Kidney glomerular epithelial cell (primary cell): ENCODE measurements at regions not wholly inside any gene's neighbourhood (a gene's known extent, or its start where the extent isn't known, plus 50 kb on each side); places are given as distances from the start of the nearest gene placed in this dataset.
A peak's percentile ranks its signal among the peaks of the same experiment; 100 is the strongest.
"Not testable (repeated sequence)": the region's sequence is repeated elsewhere in the genome, so short reads cannot be mapped to it uniquely, and the experiment has no call there.

Experiments
- DNase-seq: peaks from one replicate; lab custom pipeline; 2025; lab: John Stamatoyannopoulos, UW

DNA sequence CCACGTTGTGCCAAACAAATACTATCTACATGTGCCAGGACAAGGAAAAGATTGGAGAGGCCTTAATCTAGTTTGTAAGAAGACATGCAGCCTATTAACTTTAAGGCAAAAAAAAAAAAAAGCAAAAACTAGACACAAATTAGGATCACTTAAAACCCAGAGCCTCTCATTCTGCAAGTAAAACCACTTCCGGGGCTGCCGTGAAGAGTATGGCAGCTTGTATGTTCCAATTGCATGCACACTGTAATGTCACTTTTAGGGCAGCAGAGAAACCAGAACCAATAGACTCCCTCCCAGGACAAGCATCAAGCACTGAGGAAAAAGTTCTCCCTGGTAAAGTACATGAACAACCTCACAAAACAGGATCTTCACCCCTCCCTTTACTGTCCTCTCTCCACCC lies 70.6 kb downstream of the RSL24D1 start:
- DNase-seq: no peak

DNA sequence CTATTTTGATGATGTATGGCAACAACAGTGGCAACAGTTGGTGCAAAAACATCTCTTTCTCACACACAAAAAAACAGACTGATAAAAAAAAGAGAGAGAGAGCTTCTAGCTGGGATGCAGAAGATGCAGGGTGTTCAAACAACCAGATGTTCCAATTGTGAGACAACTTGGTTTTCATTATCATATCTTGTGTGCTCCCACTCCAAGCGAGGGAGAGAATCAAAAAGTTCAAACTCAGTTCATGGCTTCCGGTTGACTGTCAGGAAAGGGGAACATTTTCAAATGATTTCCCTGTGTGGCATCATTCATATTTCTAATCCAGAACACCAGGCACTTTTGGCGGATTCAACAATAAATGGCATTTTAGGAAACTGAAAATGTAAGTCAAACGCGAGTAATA lies 72.1 kb downstream of the RSL24D1 start:
- DNase-seq: no peak

DNA sequence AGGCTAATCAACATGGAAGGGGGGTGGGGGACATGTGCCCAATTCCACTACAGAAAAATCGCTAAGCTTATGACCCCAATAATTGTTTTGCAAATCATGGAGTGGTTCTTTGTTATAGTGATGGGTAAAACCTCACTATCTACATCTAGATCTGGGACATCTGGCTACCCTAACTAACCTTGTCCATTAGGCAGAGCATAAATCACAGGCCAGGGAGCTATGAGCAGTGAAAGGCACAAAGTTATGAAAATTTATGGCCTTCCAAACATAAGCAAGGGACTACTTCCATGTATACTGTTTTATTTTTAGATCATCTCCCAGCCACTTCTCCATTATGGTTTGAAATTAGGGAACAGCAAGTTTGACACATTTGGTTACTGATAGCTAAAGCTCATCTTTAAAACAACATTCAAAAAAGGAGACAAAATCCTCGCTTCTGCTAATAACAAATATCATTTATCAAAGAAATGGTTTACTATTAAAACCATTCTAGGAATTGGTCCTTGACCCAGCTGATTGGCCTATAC lies 78.3 kb downstream of the RSL24D1 start:
- no peak for DNase-seq

DNA sequence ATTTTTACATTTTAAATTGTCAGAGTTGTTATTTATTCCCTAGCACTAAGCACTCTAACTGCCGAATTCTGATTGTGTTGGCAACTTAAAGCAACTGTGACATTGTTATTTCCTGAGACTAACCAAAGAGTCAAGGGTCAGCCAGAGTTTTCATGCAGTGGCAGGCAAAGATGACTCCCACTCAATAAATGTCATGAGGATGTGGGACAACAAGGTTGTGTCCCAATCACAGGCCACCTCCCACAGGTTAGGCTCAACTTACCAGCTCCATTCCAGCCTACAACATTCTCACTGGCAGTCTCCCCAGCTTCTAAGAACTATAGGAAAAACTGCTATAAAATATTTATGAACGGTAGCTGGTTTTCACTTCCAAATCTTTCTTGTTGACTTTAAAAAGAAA lies 80.1 kb downstream of the RSL24D1 start:
- DNase-seq: no peak

DNA sequence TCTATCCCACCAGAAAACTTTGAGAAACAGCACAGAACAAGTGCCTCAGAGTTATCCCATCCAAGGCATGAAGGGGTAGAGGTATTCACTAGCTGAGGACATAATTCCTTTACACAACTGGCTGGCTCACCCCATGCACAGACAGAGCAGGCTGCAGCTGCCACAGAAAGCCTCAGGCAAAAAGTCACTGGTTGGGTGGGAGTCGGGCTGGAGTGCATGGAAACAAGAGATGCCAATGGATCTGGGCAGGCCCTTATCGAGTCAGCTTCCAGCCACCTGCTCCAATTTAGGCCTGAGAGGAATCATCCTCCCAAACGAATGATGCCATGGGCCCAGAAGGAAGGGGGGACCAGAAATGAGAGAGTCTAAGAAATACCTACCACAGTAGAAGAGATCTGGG lies 83.0 kb downstream of the RSL24D1 start:
- DNase-seq: no peak

DNA sequence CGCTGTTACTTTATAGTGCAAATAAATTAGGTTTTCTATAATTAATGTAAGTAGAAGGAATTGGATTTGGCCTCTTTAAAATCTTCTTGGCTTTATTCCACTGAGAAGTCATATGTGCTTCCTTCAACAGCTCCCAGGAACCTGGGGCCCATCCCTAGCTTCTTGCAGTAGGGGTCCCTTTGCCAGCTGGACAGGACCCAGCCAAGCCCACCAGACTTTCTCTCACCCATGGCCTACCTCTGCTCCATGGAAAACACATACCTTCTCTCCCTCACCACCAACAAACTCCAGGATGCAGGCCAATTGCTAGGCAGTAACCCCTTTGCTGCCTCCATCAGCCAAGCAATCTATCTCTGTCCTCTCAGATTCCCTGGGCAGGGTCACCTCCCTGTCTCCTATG lies 84.0 kb downstream of the RSL24D1 start:
- no peak for DNase-seq

DNA sequence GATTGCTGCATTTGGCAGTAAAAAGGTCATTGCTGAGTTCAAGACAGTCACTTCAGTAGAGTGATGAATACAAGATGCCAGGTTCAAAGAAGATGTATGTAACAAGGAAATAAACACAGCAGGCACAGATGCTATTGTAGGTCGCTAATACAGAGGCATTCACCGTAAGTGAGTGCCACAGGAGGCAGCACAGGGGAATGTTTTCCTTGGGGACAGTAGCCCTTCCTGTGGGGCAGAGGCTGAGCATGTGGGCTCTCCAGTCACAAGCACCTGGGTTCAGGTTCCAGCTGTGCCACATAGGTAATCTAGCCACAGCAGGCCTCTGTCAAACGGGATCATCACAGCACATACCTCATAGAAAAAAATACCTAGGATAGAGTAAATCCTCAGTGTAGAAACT lies 86.3 kb downstream of the RSL24D1 start:
- DNase-seq: no peak

DNA sequence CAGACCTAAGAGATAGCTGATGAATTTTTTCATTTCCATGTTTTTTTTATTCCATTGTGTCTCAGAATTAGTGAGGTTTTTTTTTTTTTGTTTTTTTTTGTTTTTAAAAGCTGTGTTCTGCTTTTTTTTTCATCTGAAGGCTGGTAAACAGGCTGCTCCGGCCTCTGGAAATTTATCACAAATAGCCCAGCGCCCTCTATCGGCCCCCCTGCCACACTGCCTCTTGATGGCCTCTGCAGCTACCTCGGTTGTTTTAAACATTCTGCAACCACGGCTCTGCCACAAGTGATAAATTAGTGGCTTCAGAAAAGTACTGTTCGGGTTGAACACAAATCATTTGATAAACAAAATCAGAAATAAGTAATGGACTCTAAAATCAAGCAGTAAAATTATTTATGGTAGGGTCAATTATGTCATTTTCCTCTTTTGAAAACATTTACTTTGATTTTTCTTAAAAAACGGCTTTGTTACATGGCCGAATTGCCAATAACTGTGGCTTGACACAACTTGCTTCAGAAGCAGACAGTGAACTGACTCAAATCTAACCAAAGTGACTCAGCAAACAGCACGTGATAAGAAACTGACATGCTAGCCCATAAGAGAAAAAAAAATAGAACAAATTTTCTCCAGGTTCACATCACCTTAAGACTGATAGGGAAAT lies 87.8 kb downstream of the RSL24D1 start:
- peak; percentile 35 for DNase-seq

DNA sequence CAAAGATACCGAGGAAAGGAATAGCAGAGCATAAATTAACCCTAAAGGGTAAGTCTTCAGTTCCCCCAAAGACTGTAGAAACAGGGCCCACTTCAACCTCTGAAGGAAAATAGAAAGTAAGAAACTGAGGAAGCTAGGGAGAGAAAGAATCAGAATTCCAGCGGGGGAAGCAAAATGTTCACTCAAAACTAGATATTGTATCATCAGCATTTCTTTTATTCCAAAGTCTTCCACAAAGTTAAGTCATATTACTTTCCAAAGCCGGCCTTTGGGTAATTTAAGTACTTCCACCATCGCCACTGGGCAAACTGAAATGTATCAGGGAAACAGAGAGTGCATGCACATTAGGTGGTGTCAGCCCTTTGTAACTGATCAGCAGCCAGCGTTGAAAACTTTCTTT lies 88.3 kb downstream of the RSL24D1 start:
- DNase-seq: no peak

DNA sequence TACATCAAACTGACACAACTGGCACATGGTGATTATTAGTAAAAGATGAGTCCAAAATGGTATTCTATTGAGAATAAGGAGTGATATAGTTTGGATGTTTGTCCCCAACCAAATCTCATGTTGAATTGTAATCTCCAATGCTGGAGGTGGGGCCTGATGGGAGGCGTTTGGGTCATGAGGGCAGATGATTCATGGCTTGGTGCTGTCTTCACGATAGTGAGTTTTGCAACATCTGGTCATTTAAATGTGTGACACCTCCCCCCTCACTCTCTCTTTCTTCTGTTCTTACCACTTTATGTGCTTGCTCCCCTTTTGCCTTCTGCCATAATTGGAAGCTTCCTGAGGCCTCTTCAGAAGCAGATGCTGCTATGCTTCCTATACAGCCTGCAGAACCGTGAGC lies 90.6 kb downstream of the RSL24D1 start:
- no peak for DNase-seq

DNA sequence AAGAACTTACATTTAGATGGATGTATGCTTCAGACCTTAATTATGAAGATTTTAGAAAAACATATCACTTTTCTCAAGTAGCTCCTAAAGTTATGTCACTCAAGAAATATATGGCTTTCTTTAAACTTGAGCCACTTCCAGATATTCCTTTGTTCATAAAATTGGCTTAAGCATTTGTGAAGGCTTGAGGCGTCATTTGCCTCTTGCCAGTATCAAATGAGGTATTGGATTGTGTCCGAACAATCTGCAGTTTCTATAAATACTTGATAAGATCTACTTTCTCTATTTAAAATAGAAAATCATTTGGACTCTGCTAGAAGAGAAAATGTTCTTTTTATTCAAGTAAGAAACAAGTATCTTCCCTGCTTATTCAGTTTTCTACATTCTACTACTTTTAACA lies 102.6 kb downstream of the RSL24D1 start:
- no peak for DNase-seq

DNA sequence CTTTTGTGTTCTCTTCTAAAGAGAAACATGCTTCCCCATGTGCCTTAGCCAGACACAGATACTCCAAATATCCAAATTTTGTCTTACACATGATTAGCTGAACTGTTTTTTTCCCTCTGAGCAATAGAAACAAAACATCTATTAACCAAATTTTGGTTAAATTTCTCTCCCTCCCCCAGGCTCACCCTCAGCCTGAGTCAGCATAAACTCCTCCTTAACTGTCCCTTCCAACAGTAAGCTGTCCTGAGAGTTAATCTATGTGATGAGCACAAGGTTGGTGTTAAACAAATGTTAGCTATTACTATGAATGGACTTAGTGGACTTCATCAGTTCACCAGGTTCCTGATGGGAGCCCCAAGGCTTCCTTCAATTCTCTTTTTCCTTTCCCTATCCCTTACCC lies 108.5 kb downstream of the RSL24D1 start:
- DNase-seq: no peak

DNA sequence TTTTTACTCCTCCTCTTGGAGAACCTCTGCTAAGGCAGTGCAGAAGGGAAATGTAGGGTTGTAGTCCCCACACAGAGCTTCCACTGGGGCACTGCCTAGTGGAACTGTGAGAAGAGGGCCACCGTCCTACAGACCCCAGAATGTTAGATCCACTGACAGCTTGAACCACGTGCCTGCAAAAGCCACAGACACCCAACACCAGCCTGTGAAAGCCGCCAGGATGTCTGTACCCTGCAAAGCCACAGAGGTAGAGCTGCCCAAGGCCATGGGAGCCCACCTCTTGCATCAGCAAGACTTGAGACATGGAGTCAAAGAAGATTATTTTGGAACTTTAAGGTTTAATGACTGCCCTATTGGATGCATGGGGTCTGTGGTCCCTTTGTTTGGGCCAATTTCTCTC lies 112.1 kb downstream of the RSL24D1 start:
- DNase-seq: no peak

DNA sequence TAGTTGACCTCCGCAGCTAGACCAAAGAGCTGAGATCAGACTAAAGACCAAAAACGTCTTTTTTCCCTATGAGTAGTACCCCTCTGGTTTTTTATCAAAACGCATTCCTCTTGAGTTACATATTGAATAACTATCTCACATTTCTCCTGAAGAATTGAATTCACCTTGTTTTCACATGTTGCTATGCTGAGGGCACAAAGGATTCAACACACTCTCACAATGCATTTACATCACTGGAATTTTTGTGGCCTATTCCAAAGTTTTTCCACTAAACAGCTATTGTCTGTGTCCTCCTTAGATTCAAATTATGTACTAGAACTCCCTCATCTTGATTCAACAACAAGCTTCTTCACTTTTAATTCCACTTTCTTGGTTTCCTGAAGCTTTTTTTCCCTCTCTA lies 112.5 kb downstream of the RSL24D1 start:
- DNase-seq: no peak

DNA sequence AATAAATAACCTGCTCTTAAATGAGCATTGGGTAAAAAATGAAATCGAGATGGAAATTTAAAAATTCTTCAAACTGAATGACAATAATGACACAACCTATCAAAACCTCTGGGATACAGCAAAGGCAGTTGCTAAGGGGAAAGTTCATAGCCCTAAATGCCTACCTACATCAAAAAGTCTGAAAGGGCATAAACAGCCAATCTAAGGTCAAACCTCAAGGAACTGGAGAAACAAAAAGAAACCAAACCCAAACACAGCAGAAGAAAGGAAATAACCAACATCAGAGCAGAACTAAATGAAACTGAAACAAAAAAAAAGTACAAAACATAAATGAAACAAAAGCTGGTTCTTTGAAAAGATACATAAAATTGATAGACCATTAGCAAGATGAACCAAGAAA lies 119.7 kb downstream of the RSL24D1 start:
- DNase-seq: not testable (repeated sequence)

DNA sequence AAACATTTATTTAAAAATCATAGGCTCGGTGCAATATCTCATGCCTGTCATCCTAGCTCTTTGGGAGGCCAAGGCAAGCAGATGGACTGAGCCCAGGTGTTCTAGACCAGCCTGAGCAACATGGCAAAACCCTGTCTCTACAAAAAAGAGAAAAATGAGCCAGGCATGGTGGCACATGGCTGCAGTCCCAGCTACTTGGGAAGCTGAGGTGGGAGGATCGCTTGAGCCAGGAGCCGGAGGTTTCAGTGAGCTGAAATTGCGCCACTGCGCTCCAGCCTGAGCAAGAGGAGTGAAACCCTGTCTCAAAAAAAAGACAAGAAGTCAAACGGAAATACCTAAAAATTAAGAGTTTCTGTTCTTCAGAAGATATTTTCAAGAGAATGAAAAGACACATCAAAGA lies 122.3 kb downstream of the RSL24D1 start:
- DNase-seq: no peak

DNA sequence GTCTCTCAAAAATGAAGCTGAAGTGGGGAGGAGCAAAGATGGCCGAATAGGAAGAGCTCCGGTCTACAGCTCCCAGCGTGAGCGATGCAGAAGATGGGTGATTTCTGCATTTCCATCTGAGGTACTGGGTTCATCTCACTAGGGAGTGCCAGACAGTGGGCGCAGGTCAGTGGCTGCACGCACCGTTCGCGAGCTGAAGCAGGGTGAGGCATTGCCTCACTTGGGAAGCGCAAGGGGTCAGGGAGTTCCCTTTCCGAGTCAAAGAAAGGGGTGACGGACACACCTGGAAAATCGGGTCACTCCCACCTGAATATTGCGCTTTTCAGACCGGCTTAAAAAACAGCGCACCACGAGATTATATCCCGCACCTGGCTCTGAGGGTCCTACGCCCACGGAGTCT lies 132.8 kb downstream of the RSL24D1 start:
- not testable (repeated sequence) for DNase-seq

DNA sequence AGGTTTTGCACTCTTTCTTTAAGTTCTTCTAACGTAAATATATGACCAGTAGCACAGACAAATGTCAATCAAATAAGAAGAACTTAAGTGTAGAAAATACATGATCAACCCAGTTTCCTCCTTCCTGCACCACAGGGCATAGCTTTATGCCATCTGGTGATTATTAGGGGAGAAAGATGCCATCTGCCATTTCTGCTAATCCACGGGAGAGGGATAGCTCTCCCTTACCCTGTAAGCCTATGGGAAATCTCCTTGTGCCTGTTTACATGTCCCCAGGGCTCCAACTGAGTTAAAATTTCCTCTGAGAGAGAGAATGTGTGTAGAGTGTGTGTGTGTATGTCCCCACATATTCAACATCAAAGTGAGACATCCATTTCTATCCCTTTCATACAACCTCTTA lies 135.9 kb downstream of the RSL24D1 start:
- no peak for DNase-seq

DNA sequence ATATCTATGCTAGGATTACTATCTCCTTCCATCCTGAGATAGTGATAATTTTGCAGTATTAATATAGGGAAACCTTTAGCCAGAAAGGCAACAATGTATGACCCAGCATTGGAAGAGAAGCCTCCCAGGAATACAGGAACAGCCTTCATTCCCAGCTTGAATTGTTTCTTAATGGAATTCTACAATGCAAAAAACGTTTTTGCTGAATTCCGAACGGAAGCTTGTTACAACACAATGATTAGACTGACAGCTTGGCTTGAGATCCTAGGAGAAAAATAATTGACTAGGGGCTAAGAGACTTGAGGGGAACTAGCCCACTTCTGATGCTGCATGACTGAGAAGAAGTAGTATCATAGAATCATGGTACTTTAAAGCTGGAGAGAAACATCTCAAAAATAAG lies 140.2 kb downstream of the RSL24D1 start:
- DNase-seq: no peak

DNA sequence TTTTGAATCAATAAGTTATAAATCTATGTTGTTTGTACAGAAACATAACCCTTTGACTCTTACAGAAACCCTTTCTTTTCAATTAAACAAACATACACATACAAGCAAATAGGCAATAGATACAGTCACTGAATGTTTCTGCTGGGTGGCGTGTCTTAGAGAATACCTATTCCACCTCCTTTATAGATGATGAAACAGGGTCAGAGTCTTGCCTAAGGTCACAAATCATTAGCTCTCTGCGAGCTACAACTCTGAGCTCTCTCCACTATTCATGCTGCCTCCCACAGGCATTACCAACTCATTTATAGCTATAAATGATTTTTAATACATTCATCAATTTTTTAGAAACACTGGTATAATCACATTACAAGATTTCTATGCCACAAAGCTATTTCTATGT lies 152.6 kb downstream of the RSL24D1 start:
- DNase-seq: no peak

DNA sequence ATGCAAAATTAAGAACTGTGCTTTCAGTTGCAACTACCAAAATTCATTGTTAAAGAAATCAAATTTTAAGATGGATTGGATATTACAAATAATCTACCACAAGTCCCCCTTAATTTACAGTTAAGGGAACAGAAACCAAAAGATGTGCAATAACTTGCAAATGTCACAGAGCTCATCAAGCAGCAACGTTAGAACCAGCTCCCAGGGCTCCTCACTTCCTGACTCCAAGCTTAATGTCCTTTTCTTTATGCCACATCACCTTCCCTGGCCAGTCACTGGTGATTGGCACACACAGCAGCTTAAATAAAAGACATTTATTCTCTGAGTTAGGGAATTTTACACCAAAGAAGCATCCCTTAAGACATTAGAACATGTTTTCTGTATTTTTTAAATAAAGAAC lies 159.7 kb downstream of the RSL24D1 start:
- no peak for DNase-seq

DNA sequence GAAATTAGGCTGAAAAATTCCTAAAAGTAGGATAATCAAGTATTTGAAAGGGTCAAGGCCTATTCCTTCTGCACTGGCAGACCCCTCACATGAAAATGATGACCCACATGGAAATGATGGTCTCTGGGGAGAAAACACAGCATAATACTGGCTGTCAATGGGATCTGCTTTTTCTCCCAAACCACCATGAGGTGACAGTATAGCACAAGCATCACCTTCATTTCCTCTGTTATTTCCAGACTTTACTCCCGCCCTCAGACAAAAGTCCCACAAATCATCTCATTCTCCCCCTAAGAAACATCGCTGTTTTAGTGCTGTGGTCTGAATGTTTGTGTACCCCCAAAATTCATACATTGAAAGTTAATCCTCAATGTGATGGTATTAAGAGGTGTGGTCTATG lies 161.0 kb downstream of the RSL24D1 start:
- no peak for DNase-seq

DNA sequence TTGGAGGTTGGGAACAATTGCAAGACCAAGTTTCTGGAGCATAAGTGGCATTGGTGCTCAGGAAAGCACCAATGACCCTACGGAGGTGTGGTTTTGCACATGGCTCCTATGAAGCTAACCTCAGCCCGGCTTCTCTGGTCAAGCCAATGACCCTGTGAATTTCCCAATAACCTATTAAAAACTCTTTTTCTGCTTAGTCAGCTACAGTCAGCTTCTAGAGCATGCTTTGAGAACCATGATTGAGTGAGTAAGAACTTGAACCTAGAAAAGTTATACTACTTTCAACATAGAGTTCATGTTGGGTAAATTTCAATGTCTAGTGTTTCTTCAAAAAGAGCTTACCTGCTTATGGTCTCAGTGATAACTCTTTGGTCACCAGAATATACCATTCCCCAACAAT lies 163.2 kb downstream of the RSL24D1 start:
- DNase-seq: no peak

DNA sequence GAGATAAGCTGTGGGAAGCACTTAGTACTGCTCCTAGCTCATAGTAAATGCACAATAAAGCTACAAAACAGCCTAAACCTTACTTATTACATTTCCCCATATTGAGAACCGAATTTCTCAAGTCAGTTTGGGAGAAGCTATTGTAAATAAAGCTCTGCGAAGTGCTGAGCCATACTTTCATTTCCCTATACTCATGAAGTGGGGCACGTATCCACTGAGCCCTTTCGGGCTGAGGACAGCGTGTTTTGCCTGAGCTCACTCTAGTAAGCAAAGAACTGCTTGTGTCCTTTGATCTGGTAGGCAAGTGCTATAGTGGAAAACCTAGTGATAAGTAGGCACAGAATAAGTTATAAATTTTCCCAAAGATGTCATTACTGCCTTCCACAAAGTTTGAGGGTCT lies 165.0 kb downstream of the RSL24D1 start:
- DNase-seq: no peak

DNA sequence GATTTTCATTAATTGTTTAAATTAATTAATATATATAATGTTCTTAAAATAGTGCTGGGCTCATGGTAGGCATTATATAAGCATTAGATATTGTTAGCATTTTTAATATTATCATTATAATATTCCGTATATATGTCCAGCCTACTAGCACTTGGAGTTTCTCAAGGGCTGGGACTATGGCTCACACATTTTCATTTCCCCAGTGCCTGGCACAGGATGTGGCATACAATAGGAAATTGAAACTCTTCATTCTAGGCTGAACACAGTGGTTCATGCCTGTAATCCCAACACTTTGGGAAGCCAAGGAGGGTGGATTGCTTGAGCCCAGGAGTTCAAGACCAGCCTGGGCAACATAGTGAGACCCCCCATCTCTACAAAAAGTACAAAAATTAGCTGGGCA lies 170.4 kb downstream of the RSL24D1 start:
- DNase-seq: no peak
